ENCODE measurements at regions not wholly inside any gene's neighbourhood (a gene's known extent, or its start where the extent isn't known, plus 50 kb on each side); places are given as distances from the start of the nearest gene placed in this dataset.

- TF ChIP-seq GATA2 (IDR thresholded peaks at IDR 0.05; ENCODE audit: low read depth, low read length) (no peak), GATA3 (IDR thresholded peaks at IDR 0.05; ENCODE audit: low read depth, low read length) (no peak)
Observed at GRCh38 chr4:1543976-1544375, 137.7 kb upstream of the NKX1-1 start.

Measured in SH-SY5Y (cell line).